K562 (cell line): ENCODE measurements at regions not wholly inside any gene's neighbourhood (a gene's known extent, or its start where the extent isn't known, plus 50 kb on each side); places are given as distances from the start of the nearest gene placed in this dataset.
A peak's percentile ranks its signal among the peaks of the same experiment; 100 is the strongest.
"Not testable (repeated sequence)": the region's sequence is repeated elsewhere in the genome, so short reads cannot be mapped to it uniquely, and the experiment has no call there.

Experiments used
- ATAC-seq: fragments of 200-7000 bp; cut with Tn5 transposase; 3 replicates; pipeline ENCODE4 v1.9.1; 2020; ENCODE audit warnings: moderate library complexity
- BruUV-seq: library from RNA; stranded (reverse); fragments of 400-500 nt; replicated peaks from 2 replicates; lab custom pipeline; 2021; lab: Mats Ljungman, UMichigan
- CTCF ChIA-PET: fragments of 300-600 bp; formaldehyde crosslinking; extraction: SDS; loops from one replicate; lab custom pipeline; 2021; ENCODE audit warnings: low intra/inter-chr PET ratio; lab: Yijun Ruan, JAX
- POLR2A ChIA-PET: fragments of 300-600, 350-650 bp; sonication (Branson Sonifier 250); formaldehyde crosslinking; extraction: SDS; loops from one replicate; lab custom pipeline; 2021; ENCODE audit warnings: antibody characterized with exemption, inconsistent platforms; lab: Yijun Ruan, JAX
- DNase-seq, 4 experiments: peaks; one replicate each; pipeline versions ENCODE4 v3.0.0 to v3.0.0-alpha.2; 2011 to 2018; ENCODE audit warnings: low spot score in 3 of 4, mixed read lengths in 3 of 4; ENCODE audit errors: extremely low read depth in 1 of 4
- FAIRE-seq: peaks from 2 replicates; lab custom pipeline; 2011; peaks lifted over from hg19 to GRCh38; lab: Jason Lieb, UNC
- H2AFZ ChIP-seq: 2 replicates; pipeline ENCODE4 v1.6.0; 2011; ENCODE audit warnings: low read depth, low read length, control low read depth, inconsistent platforms
- H3K27ac ChIP-seq: fragments of 200-600 bp; 3 replicates; pipeline ENCODE4 v1.8.0; 2011; ENCODE audit warnings: low read depth, mild to moderate bottlenecking, control low read depth, inconsistent platforms, low read length, moderate library complexity, mixed read lengths; ENCODE audit errors: extremely low read depth
- H3K27me3 ChIP-seq, 2 experiments: fragments of 300-600 bp in 1 of 2; 2 replicates in 1 of 2; 3 replicates in 1 of 2; pipeline versions ENCODE4 v1.6.0 to v1.8.0; 2011; ENCODE audit warnings: inconsistent platforms in 2 of 2, low read length in 2 of 2, mild to moderate bottlenecking in 1 of 2, mixed read lengths in 1 of 2, moderate library complexity in 1 of 2; ENCODE audit not compliant: control insufficient read depth in 2 of 2, insufficient read depth in 2 of 2
- H3K36me3 ChIP-seq: fragments of 300-600 bp; 3 replicates; pipeline ENCODE4 v1.8.0; 2011; ENCODE audit warnings: mild to moderate bottlenecking, low read length, inconsistent platforms; ENCODE audit not compliant: control insufficient read depth, insufficient read depth
- H3K4me1 ChIP-seq, 2 experiments: fragments of 200-600 bp in 1 of 2; replicated peaks in 1 of 2; 2 replicates in 1 of 2; 3 replicates in 1 of 2; pipeline versions ENCODE4 v1.5.1 to v1.8.0; 2011; ENCODE audit warnings: inconsistent platforms in 2 of 2, low read length in 2 of 2, mild to moderate bottlenecking in 1 of 2, mixed read lengths in 1 of 2, moderate library complexity in 1 of 2; ENCODE audit not compliant: control insufficient read depth in 2 of 2, insufficient read depth in 2 of 2
- H3K4me2 ChIP-seq: 2 replicates; pipeline ENCODE4 v1.6.1; 2011; ENCODE audit warnings: low read length, control low read depth, inconsistent platforms, mixed read lengths; ENCODE audit not compliant: insufficient read depth
- H3K4me3 ChIP-seq: fragments of 200-600 bp; sonication (generic), shearing (Covaris generic); 2 replicates; pipeline ENCODE4 v1.5.1; 2016; ENCODE audit warnings: control low read depth, inconsistent platforms
- H3K79me2 ChIP-seq: fragments of 200-600 bp; 3 replicates; pipeline ENCODE4 v1.8.0; 2011; ENCODE audit warnings: low read length, inconsistent platforms; ENCODE audit not compliant: control insufficient read depth, insufficient read depth
- H3K9ac ChIP-seq, 2 experiments: 2 replicates each; pipeline versions ENCODE4 v1.6.0 to v1.6.1; 2011; ENCODE audit warnings: low read depth in 2 of 2, low read length in 2 of 2, control low read depth in 1 of 2, inconsistent platforms in 1 of 2, mild to moderate bottlenecking in 1 of 2, mixed read lengths in 1 of 2; ENCODE audit not compliant: insufficient read depth in 1 of 2
- H3K9me1 ChIP-seq: one replicate; pipeline ENCODE4 v1.6.0; 2011; ENCODE audit warnings: inconsistent platforms, mild to moderate bottlenecking, low read length, moderate library complexity; ENCODE audit not compliant: control insufficient read depth, insufficient read depth
- H3K9me3 ChIP-seq: replicated peaks from 2 replicates; pipeline ENCODE4 v1.5.1; 2011; ENCODE audit warnings: low read depth, low read length, inconsistent platforms; ENCODE audit not compliant: control insufficient read depth, insufficient read depth
- H4K20me1 ChIP-seq: replicated peaks from 2 replicates; pipeline ENCODE4 v1.6.1; 2011; ENCODE audit warnings: low read length, inconsistent platforms, mixed read lengths; ENCODE audit not compliant: control insufficient read depth, insufficient read depth
- CC2D1A ChIP-seq: fragments of 450-650 bp; IDR thresholded peaks from 2 replicates; pipeline ENCODE4 v1.6.1; 2017; ENCODE audit warnings: mild to moderate bottlenecking
- CEBPB ChIP-seq: fragments of 450-650 bp; IDR thresholded peaks from 2 replicates; pipeline ENCODE4 v1.6.1; 2016; ENCODE audit warnings: missing genetic modification characterization, missing compliant biosample characterization
- CEBPG ChIP-seq, 3 experiments: fragments of 200-800 bp in 1 of 3; sonication (Bioruptor generic) in 1 of 3; sonication (generic) in 1 of 3; formaldehyde crosslinking in 1 of 3; IDR thresholded peaks in 2 of 3; conservative IDR thresholded peaks in 1 of 3; 2 replicates each; pipeline versions ENCODE4 v1.6.1 to v1.8.0; 2016 to 2022; ENCODE audit warnings: missing compliant biosample characterization in 2 of 3, missing genetic modification characterization in 2 of 3, mild to moderate bottlenecking in 1 of 3, missing genetic modification reagents in 1 of 3
- FOSL1 ChIP-seq: fragments of 200-800 bp; sonication (Bioruptor generic); conservative IDR thresholded peaks from 2 replicates; pipeline ENCODE4 v1.6.1; 2016; ENCODE audit warnings: missing genetic modification characterization, missing compliant biosample characterization
- ZC3H4 ChIP-seq: sonication (generic); formaldehyde crosslinking; IDR thresholded peaks from 2 replicates; pipeline ENCODE4 v1.9.0; 2021; ENCODE audit warnings: missing genetic modification reagents, borderline replicate concordance
- ZNF707 ChIP-seq: fragments of 250-450 bp; sonication (Bioruptor Pico); conservative IDR thresholded peaks from 2 replicates; pipeline ENCODE4 v1.8.0; 2022; ENCODE audit warnings: inconsistent platforms, mild to moderate bottlenecking, moderate library complexity
- WGBS: fragments of 100-300 bp; shearing (Covaris generic); methylation state at CpG from one replicate; pipeline ENCODE4 v1.1.6; 2016; ENCODE audit warnings: low coverage, mixed read lengths; ENCODE audit not compliant: insufficient coverage; ENCODE audit errors: missing lambda C conversion rate; 5-methylcytosine and 5-hydroxymethylcytosine counted together
- in situ Hi-C: fragments of 300-500 bp; cut with MboI; formaldehyde crosslinking; loops from 4 replicates; pipeline ENCODE4 v1.15.0; 2018; ENCODE audit warnings: inconsistent platforms, mixed read lengths
- intact Hi-C: fragments of 100-400 bp; cut with micrococcal nuclease; formaldehyde crosslinking; loops from 2 replicates; pipeline ENCODE4 v1.14.2; 2022

DNA sequence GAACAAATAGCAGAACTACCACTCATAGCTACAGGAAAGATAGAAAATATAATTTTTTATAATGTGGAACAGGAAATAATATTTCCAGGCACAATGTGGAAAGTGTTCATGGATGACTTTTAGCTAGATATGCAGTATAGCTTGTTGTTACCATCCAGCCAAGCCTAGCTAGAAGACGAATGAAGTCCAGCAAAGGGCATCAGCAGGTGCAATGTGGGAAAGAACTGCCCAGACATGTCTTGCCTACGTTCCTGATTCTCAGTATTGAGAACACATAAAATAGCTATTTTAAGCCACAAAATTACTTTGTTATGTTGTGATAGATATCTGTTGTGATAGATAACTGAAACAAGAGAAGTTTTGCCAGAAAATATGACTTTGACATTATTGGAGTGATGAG lies 1690.0 kb upstream of the LRRTM3 start:
- no peaks in the 10 kb centered on the region for H4K20me1 ChIP-seq
- TF ChIP-seq CC2D1A (no peak), ZNF707 (no peak), ZC3H4 (CRISPR knock-in tag) (no peak)
- TF ChIP-seq, all 486 proteins: peak for 0
- FAIRE-seq (no peak), ATAC-seq (no peak), DNase-seq (no peak)
- H3K27me3 ChIP-seq = no peaks in the 10 kb centered on the region
- no peak overlapping the region for H3K4me2 ChIP-seq
- BruUV-seq = no TSS peak
- H3K36me3 ChIP-seq = no peaks in the 10 kb centered on the region
- no peaks in the 10 kb centered on the region for H3K4me1 ChIP-seq
- H2AFZ ChIP-seq = no peak overlapping the region
- no peak overlapping the region for H3K4me3 ChIP-seq
- no peak overlapping the region for H3K9ac ChIP-seq
- intact Hi-C loops = no loop called here
- peaks cover 2% of the 10 kb centered on the region; the same call in 1 of the 2 replicates for H3K9me3 ChIP-seq
- ChIA-PET CTCF (no interaction called here), POLR2A (no interaction called here)
- WGBS = 0% methylated on average over 2 of the region's 2 CpGs
- H3K9me1 ChIP-seq = no peaks in the 10 kb centered on the region
- H3K79me2 ChIP-seq = no peaks in the 10 kb centered on the region
- no peak overlapping the region for H3K27ac ChIP-seq
- in situ Hi-C loops = no loop called here

DNA sequence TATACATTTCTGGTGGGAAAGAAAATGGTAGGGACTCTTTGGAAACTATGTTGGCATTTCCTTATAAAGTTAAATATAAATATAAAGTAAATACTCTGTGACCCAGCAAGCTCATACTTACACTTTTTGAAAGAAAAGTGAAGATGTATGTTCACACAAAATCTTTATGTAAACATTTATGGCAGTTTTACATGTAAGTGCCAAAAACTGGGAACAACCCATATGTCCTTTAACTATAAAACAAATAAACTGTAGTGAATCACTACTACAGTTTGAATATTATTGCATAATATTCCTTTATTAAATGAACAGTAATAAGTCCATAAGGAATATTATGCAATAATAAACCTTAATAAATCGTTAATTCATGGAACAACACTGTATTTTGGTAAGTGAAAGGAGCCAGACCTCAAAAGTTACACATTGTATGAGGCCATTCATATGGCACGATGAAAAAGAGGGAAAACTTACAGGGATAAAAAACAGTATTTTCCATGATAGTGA lies 1660.3 kb upstream of the LRRTM3 start:
- no peak for ATAC-seq
- FAIRE-seq = no peak
- 3% methylated on average over 2 of the region's 2 CpGs for WGBS
- Histone ChIP-seq H3K9me3 (no peaks in the 10 kb centered on the region), H3K4me3 (no peak overlapping the region), H4K20me1 (no peaks in the 10 kb centered on the region), H3K27me3 (no peaks in the 10 kb centered on the region), H3K9ac (no peak overlapping the region), H3K4me1 (no peaks in the 10 kb centered on the region), H3K27ac (no peak overlapping the region), H3K4me2 (no peak overlapping the region), H3K79me2 (no peaks in the 10 kb centered on the region; the same call in 2 of the 3 replicates), H2AFZ (no peak overlapping the region), H3K36me3 (no peaks in the 10 kb centered on the region), H3K9me1 (no peaks in the 10 kb centered on the region)
- POLR2A ChIA-PET = no interaction called here
- CTCF ChIA-PET = no interaction called here
- intact Hi-C loops (no loop called here), in situ Hi-C loops (no loop called here)
- BruUV-seq = no TSS peak
- DNase-seq = no peak
- TF ChIP-seq FOSL1 (tag) = no peak
- TF ChIP-seq CEBPG (CRISPR knock-in tag; IDR thresholded peaks at IDR 0.05) = no peak
- peak in 1 of 2 experiments; percentile 83; a peak in 2 of 4 replicates for TF ChIP-seq CEBPG (tag; conservative IDR thresholded peaks at IDR 0.05 in 1 of 2, IDR thresholded peaks at IDR 0.05 in 1 of 2)
- peak; percentile 53 for TF ChIP-seq CEBPB

DNA sequence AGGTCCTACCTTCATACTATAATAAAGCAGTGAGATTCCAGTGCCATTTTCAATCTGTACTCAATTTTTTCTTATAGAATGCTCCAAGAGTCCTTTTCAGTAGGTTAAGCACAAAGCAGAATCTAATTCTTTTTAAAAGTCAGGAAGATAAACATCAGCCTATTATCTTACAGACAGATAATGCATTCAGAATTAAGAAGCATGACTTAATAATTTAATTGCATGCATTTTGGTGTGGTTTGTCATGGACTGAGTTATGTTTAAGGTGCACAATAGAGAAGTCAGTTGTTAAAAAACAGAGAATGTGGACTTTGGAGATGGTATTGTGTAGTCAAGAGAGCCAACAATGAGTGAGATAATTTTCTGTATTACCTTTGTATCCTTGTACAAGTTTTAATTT lies 1656.3 kb upstream of the LRRTM3 start:
- H2AFZ ChIP-seq, CTCF ChIA-PET, BruUV-seq, intact Hi-C loops, FAIRE-seq, H3K27ac ChIP-seq, POLR2A ChIA-PET, H3K79me2 ChIP-seq, H3K9me1 ChIP-seq, H3K9me3 ChIP-seq, DNase-seq, H3K4me1 ChIP-seq, H3K4me2 ChIP-seq, H3K27me3 ChIP-seq, H3K9ac ChIP-seq, H3K36me3 ChIP-seq, H3K4me3 ChIP-seq, in situ Hi-C loops, ATAC-seq, H4K20me1 ChIP-seq: not testable (repeated sequence)
